ENCODE measurements at regions not wholly inside any gene's neighbourhood (a gene's known extent, or its start where the extent isn't known, plus 50 kb on each side); places are given as distances from the start of the nearest gene placed in this dataset.

- peak in 1 of 3 experiments; percentile 20 for DNase-seq
Measured at GRCh38 chr2:34353509-34354113, 754.5 kb upstream of the FAM98A start.

GRCh38 chr2:34349527-34349926, 750.4 kb upstream of the FAM98A start:
- DNase-seq: no peak

GRCh38 chr2:34345030-34345429, 745.9 kb upstream of the FAM98A start:
- no peak for DNase-seq

GRCh38 chr2:34340307-34340706, 741.2 kb upstream of the FAM98A start:
- no peak for DNase-seq

GRCh38 chr2:34337735-34338134, 738.6 kb upstream of the FAM98A start:
- no peak for DNase-seq

- DNase-seq: no peak
Measured at GRCh38 chr2:34332813-34333212, 733.7 kb upstream of the FAM98A start.

- no peak for DNase-seq
Measured at GRCh38 chr2:34320056-34320455, 721.0 kb upstream of the FAM98A start.

GRCh38 chr2:34317797-34318196, 718.7 kb upstream of the FAM98A start:
- DNase-seq: no peak

GRCh38 chr2:34316788-34317187, 717.7 kb upstream of the FAM98A start:
- DNase-seq: no peak

GRCh38 chr2:34311816-34312215, 712.7 kb upstream of the FAM98A start:
- no peak for DNase-seq

- no peak for DNase-seq
Measured at GRCh38 chr2:34308140-34308539, 709.0 kb upstream of the FAM98A start.

- no peak for DNase-seq
Measured at GRCh38 chr2:34307636-34308035, 708.5 kb upstream of the FAM98A start.

GRCh38 chr2:34306745-34307144, 707.6 kb upstream of the FAM98A start:
- DNase-seq: no peak

GRCh38 chr2:34305587-34305986, 706.5 kb upstream of the FAM98A start:
- no peak for DNase-seq

GRCh38 chr2:34294961-34295360, 695.9 kb upstream of the FAM98A start:
- no peak for DNase-seq

GRCh38 chr2:34291076-34291475, 692.0 kb upstream of the FAM98A start:
- DNase-seq: no peak

GRCh38 chr2:34288016-34288415, 688.9 kb upstream of the FAM98A start:
- no peak for DNase-seq

- DNase-seq: no peak
Measured at GRCh38 chr2:34280606-34281005, 681.5 kb upstream of the FAM98A start.

- DNase-seq: peak in 1 of 3 experiments; percentile 14
Measured at GRCh38 chr2:34266908-34267697, 668.0 kb upstream of the FAM98A start.

- DNase-seq: no peak
Measured at GRCh38 chr2:34261701-34262100, 662.6 kb upstream of the FAM98A start.

- DNase-seq: no peak
Measured at GRCh38 chr2:34254272-34254878, 655.3 kb upstream of the FAM98A start.

- no peak for DNase-seq
Measured at GRCh38 chr2:34252111-34252510, 653.0 kb upstream of the FAM98A start.

GRCh38 chr2:34251578-34251977, 652.5 kb upstream of the FAM98A start:
- DNase-seq: no peak

GRCh38 chr2:34244195-34244594, 645.1 kb upstream of the FAM98A start:
- no peak for DNase-seq

Measured in NCI-H1417 (cell line).